ENCODE measurements at regions not wholly inside any gene's neighbourhood (a gene's known extent, or its start where the extent isn't known, plus 50 kb on each side); places are given as distances from the start of the nearest gene placed in this dataset.

- ChIA-PET CTCF (interaction anchor here (0.9 kb wide), 1 partner anchor 73 kb away, joined by 3 read pairs; no protein-coding TSS in a partner anchor), POLR2A (no interaction called here)
Observed at GRCh38 chr2:65727816-65728215, 295.4 kb upstream of the SPRED2 start.

More at GRCh38 chr2:65727816-65728215, 295.4 kb upstream of the SPRED2 start:
- Histone ChIP-seq H3K36me3 (ENCODE audit: control insufficient read depth in 2 of 2, insufficient read depth in 1 of 2, low read length in 2 of 2) (no peaks in the 10 kb centered on the region), H3K27ac (ENCODE audit: extremely low read depth, low read depth, low read length) (no peak overlapping the region), H3K9me3 (ENCODE audit: control insufficient read depth, insufficient read depth, low read depth, low read length) (no peaks in the 10 kb centered on the region), H3K4me3 (ENCODE audit: low read depth, low read length) (no peak overlapping the region), H3K4me1 (ENCODE audit: control insufficient read depth, insufficient read depth, low read length) (no peaks in the 10 kb centered on the region)
- TF ChIP-seq PRDM2 (tag by site-specific recombination; IDR thresholded peaks at IDR 0.05; ENCODE audit: borderline replicate concordance) = no peak
- TF ChIP-seq SCRT2 (tag by site-specific recombination; IDR thresholded peaks at IDR 0.05) = no peak
- TF ChIP-seq KLF10 (tag by site-specific recombination; IDR thresholded peaks at IDR 0.05) = no peak
- no peak for TF ChIP-seq ZNF404 (tag by site-specific recombination; IDR thresholded peaks at IDR 0.05)
- TF ChIP-seq ZNF146 (tag by site-specific recombination; IDR thresholded peaks at IDR 0.05) = no peak
- no peak for TF ChIP-seq ZNF530 (tag by site-specific recombination; IDR thresholded peaks at IDR 0.05; ENCODE audit: low read depth)
- no peak for TF ChIP-seq MEIS1 (CRISPR knock-in tag; IDR thresholded peaks at IDR 0.05; ENCODE audit: borderline replicate concordance)
- no peak for TF ChIP-seq ZXDB (tag by site-specific recombination; IDR thresholded peaks at IDR 0.05)
- no peak for TF ChIP-seq ZNF16 (tag by site-specific recombination; IDR thresholded peaks at IDR 0.05; ENCODE audit: low read depth)
- no peak for TF ChIP-seq ZNF558 (tag by site-specific recombination; IDR thresholded peaks at IDR 0.05)
- no peak for TF ChIP-seq ZNF239 (tag by site-specific recombination; IDR thresholded peaks at IDR 0.05)
- TF ChIP-seq ZNF280D (tag by site-specific recombination; IDR thresholded peaks at IDR 0.05) = no peak
- TF ChIP-seq ZNF658 (tag by site-specific recombination; IDR thresholded peaks at IDR 0.05) = no peak
- no peak for TF ChIP-seq BCL11B (tag by site-specific recombination; IDR thresholded peaks at IDR 0.05; ENCODE audit: low read depth)
- TF ChIP-seq ZBTB6 (tag by site-specific recombination; IDR thresholded peaks at IDR 0.05) = no peak
- TF ChIP-seq ZNF561 (tag by site-specific recombination; IDR thresholded peaks at IDR 0.05; ENCODE audit: borderline replicate concordance) = no peak
